ENCODE measurements at regions not wholly inside any gene's neighbourhood (a gene's known extent, or its start where the extent isn't known, plus 50 kb on each side); places are given as distances from the start of the nearest gene placed in this dataset.

- TF ChIP-seq CTCF (IDR thresholded peaks at IDR 0.05) (no peak), EP300 (IDR thresholded peaks at IDR 0.05) (no peak), POLR2A (IDR thresholded peaks at IDR 0.05) (no peak), POLR2AphosphoS5 (IDR thresholded peaks at IDR 0.05) (no peak)
Measured at GRCh38 chr15:69880571-69881301, 217.0 kb downstream of the TLE3 start.

Data from sigmoid colon (tissue), 4 donors.